ENCODE measurements at regions not wholly inside any gene's neighbourhood (a gene's known extent, or its start where the extent isn't known, plus 50 kb on each side); places are given as distances from the start of the nearest gene placed in this dataset.
"Not testable (repeated sequence)": the region's sequence is repeated elsewhere in the genome, so short reads cannot be mapped to it uniquely, and the experiment has no call there.

DNA sequence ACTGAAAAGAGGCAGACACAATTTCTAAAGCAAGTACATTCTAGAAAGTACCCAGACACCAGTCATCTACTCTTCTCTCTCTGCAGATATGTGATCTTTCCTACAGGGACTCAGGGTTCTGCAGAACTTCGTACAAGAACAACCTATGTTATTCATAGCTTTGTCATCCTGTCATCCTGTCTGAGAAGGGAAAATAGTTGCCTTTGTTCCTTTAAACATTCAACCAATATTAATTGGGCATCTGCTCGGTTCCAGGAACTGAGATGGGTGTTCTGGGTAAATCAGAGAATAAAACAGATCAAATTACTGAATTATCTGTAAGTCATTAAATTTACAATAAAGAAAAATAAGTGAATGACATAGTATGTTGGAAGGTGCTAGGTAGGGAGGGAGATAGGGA, 504.9 kb downstream of the MATN1 start:
- no peak overlapping the region for H3K9ac ChIP-seq (ENCODE audit: low read length)
- H3K9me3 ChIP-seq (ENCODE audit: low read length) = no peaks in the 10 kb centered on the region
- peak overlapping the region; percentile 29 for H3K27ac ChIP-seq (ENCODE audit: low read length)

DNA sequence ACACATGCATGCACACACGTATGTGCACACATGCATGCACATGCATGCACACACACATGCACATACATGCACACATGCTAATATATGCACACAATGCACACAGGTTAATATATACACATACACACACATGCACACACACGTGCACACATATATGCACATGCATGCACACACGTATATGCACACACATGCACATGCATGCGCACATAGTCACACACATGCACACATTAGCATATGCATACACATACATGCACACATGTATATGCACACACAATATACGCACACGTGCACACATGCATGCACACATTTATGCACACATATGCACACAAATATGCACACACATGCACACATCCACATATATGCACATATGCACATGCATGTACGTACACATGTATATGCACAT, 506.8 kb downstream of the MATN1 start:
- H3K9ac ChIP-seq (ENCODE audit: low read length) = no peak overlapping the region
- H3K4me2 ChIP-seq (ENCODE audit: low read length) = no peak overlapping the region
- no peaks in the 10 kb centered on the region for H4K20me1 ChIP-seq (ENCODE audit: insufficient read depth)
- H3K36me3 ChIP-seq (ENCODE audit: insufficient read depth, low read length) = no peaks in the 10 kb centered on the region
- H3K27ac ChIP-seq (ENCODE audit: low read length) = no peak overlapping the region
- no peak overlapping the region for H3K4me3 ChIP-seq (ENCODE audit: low read length)
- TF ChIP-seq TAF1 (IDR thresholded peaks at IDR 0.05; ENCODE audit: low read depth) (no peak), RAD21 (conservative IDR thresholded peaks at IDR 0.05) (no peak), SMC3 (conservative IDR thresholded peaks at IDR 0.05; ENCODE audit: poor library complexity) (no peak), POLR2AphosphoS5 (IDR thresholded peaks at IDR 0.05) (no peak), MXI1 (conservative IDR thresholded peaks at IDR 0.05; ENCODE audit: poor library complexity, severe bottlenecking) (no peak)
- no peak overlapping the region for H2AFZ ChIP-seq (ENCODE audit: low read depth, low read length)
- no peaks in the 10 kb centered on the region for H3K9me3 ChIP-seq (ENCODE audit: low read length)
- no peaks in the 10 kb centered on the region for H3K27me3 ChIP-seq (ENCODE audit: insufficient read depth, low read depth, low read length)
- H3K9me2 ChIP-seq (ENCODE audit: insufficient read depth, low read length) = no peaks in the 10 kb centered on the region
- H3F3A ChIP-seq (ENCODE audit: insufficient read depth, low read length, poor library complexity, severe bottlenecking) = no peaks in the 10 kb centered on the region
- no peaks in the 10 kb centered on the region for H3K79me2 ChIP-seq (replicated peaks; ENCODE audit: insufficient read depth, low read length)

More for the DNA sequence above, 504.9 kb downstream of the MATN1 start:
- H3K79me2 ChIP-seq (replicated peaks; ENCODE audit: insufficient read depth, low read length) = no peaks in the 10 kb centered on the region
- H2AFZ ChIP-seq (ENCODE audit: low read depth, low read length) = no peak overlapping the region
- H3K4me3 ChIP-seq (ENCODE audit: low read length) = no peak overlapping the region
- peak overlapping the region; percentile 28 for H3K4me2 ChIP-seq (ENCODE audit: low read length)
- no peaks in the 10 kb centered on the region for H3K36me3 ChIP-seq (ENCODE audit: insufficient read depth, low read length)
- H3K9me2 ChIP-seq (ENCODE audit: insufficient read depth, low read length) = no peaks in the 10 kb centered on the region
- TF ChIP-seq MXI1 (conservative IDR thresholded peaks at IDR 0.05; ENCODE audit: poor library complexity, severe bottlenecking) = no peak
- TF ChIP-seq EP300 (conservative IDR thresholded peaks at IDR 0.05; ENCODE audit: poor library complexity, severe bottlenecking) = peak; percentile 57
- H3K27me3 ChIP-seq (ENCODE audit: insufficient read depth, low read depth, low read length) = no peaks in the 10 kb centered on the region
- H4K20me1 ChIP-seq (ENCODE audit: insufficient read depth) = no peaks in the 10 kb centered on the region
- H3F3A ChIP-seq (ENCODE audit: insufficient read depth, low read length, poor library complexity, severe bottlenecking) = no peaks in the 10 kb centered on the region

DNA sequence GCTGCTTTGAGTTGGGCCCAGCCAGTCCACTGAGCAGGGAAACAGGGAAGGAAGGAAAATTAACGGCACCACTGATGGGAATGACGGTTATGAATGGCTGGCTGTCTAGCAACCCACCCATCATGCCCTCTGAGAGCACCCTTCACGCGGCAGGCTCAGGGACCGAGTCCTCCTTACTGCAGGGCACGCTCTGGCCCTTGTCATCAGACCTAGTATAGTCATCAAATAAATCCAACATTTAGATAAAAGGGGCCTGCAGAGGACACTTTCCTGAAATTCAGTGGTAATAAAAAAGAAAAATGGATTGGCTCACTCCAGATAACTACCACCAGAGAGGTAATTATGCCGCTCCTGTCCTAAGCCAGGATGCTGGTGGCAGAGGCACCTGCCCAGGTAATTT, 509.4 kb downstream of the MATN1 start:
- H2AFZ ChIP-seq (ENCODE audit: low read depth, low read length) = no peak overlapping the region
- no peak overlapping the region for H3K4me2 ChIP-seq (ENCODE audit: low read length)
- TF ChIP-seq, protein P1, sequence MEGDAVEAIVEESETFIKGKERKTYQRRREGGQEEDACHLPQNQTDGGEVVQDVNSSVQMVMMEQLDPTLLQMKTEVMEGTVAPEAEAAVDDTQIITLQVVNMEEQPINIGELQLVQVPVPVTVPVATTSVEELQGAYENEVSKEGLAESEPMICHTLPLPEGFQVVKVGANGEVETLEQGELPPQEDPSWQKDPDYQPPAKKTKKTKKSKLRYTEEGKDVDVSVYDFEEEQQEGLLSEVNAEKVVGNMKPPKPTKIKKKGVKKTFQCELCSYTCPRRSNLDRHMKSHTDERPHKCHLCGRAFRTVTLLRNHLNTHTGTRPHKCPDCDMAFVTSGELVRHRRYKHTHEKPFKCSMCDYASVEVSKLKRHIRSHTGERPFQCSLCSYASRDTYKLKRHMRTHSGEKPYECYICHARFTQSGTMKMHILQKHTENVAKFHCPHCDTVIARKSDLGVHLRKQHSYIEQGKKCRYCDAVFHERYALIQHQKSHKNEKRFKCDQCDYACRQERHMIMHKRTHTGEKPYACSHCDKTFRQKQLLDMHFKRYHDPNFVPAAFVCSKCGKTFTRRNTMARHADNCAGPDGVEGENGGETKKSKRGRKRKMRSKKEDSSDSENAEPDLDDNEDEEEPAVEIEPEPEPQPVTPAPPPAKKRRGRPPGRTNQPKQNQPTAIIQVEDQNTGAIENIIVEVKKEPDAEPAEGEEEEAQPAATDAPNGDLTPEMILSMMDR (IDR thresholded peaks at IDR 0.05; ENCODE audit: poor library complexity, severe bottlenecking) = no peak
- TF ChIP-seq EP300 (conservative IDR thresholded peaks at IDR 0.05; ENCODE audit: poor library complexity, severe bottlenecking) (no peak), EZH2 (IDR thresholded peaks at IDR 0.05; ENCODE audit: borderline replicate concordance, insufficient read depth, low read length, poor library complexity, severe bottlenecking) (no peak), TAF1 (IDR thresholded peaks at IDR 0.05; ENCODE audit: low read depth) (no peak)
- TF ChIP-seq, protein P2, sequence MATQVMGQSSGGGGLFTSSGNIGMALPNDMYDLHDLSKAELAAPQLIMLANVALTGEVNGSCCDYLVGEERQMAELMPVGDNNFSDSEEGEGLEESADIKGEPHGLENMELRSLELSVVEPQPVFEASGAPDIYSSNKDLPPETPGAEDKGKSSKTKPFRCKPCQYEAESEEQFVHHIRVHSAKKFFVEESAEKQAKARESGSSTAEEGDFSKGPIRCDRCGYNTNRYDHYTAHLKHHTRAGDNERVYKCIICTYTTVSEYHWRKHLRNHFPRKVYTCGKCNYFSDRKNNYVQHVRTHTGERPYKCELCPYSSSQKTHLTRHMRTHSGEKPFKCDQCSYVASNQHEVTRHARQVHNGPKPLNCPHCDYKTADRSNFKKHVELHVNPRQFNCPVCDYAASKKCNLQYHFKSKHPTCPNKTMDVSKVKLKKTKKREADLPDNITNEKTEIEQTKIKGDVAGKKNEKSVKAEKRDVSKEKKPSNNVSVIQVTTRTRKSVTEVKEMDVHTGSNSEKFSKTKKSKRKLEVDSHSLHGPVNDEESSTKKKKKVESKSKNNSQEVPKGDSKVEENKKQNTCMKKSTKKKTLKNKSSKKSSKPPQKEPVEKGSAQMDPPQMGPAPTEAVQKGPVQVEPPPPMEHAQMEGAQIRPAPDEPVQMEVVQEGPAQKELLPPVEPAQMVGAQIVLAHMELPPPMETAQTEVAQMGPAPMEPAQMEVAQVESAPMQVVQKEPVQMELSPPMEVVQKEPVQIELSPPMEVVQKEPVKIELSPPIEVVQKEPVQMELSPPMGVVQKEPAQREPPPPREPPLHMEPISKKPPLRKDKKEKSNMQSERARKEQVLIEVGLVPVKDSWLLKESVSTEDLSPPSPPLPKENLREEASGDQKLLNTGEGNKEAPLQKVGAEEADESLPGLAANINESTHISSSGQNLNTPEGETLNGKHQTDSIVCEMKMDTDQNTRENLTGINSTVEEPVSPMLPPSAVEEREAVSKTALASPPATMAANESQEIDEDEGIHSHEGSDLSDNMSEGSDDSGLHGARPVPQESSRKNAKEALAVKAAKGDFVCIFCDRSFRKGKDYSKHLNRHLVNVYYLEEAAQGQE (IDR thresholded peaks at IDR 0.05; ENCODE audit: borderline replicate concordance) = no peak
- no peaks in the 10 kb centered on the region for H3K27me3 ChIP-seq (ENCODE audit: insufficient read depth, low read depth, low read length)
- H3K36me3 ChIP-seq (ENCODE audit: insufficient read depth, low read length) = no peaks in the 10 kb centered on the region
- no peaks in the 10 kb centered on the region for H3K79me2 ChIP-seq (replicated peaks; ENCODE audit: insufficient read depth, low read length)
- H3F3A ChIP-seq (ENCODE audit: insufficient read depth, low read length, poor library complexity, severe bottlenecking) = no peaks in the 10 kb centered on the region
- no peaks in the 10 kb centered on the region for H3K9me2 ChIP-seq (ENCODE audit: insufficient read depth, low read length)
- no peaks in the 10 kb centered on the region for H4K20me1 ChIP-seq (ENCODE audit: insufficient read depth)
- no peak overlapping the region for H3K4me3 ChIP-seq (ENCODE audit: low read length)
- H3K9me3 ChIP-seq (ENCODE audit: low read length) = no peaks in the 10 kb centered on the region
- H3K9ac ChIP-seq (ENCODE audit: low read length) = no peak overlapping the region
- H3K27ac ChIP-seq (ENCODE audit: low read length) = no peak overlapping the region

DNA sequence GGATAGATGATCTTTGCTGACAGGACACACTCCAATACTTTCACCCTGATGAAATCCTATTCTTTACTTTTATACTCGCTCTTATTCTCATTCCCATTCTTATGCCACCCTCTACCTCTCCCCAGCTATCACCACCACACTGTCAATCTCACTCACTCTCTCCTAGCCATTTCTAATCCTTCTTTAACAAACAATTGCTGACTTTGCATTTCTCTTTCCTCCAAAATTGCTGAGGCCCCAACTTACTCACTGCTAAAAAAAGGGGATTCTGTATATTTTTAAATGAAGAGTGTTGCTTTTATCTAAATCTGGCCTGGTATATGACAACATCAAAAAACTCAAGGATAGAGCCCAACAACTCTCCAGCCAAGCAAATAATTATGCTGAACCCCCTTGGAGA, 515.4 kb downstream of the MATN1 start:
- not testable (repeated sequence) for H3K27ac ChIP-seq (ENCODE audit: low read length); H4K20me1 ChIP-seq (ENCODE audit: insufficient read depth); H3F3A ChIP-seq (ENCODE audit: insufficient read depth, low read length, poor library complexity, severe bottlenecking); H2AFZ ChIP-seq (ENCODE audit: low read depth, low read length); H3K4me2 ChIP-seq (ENCODE audit: low read length); H3K9me2 ChIP-seq (ENCODE audit: insufficient read depth, low read length); H3K79me2 ChIP-seq (replicated peaks; ENCODE audit: insufficient read depth, low read length); H3K9me3 ChIP-seq (ENCODE audit: low read length); H3K4me3 ChIP-seq (ENCODE audit: low read length); H3K9ac ChIP-seq (ENCODE audit: low read length); H3K36me3 ChIP-seq (ENCODE audit: insufficient read depth, low read length); H3K27me3 ChIP-seq (ENCODE audit: insufficient read depth, low read depth, low read length)

DNA sequence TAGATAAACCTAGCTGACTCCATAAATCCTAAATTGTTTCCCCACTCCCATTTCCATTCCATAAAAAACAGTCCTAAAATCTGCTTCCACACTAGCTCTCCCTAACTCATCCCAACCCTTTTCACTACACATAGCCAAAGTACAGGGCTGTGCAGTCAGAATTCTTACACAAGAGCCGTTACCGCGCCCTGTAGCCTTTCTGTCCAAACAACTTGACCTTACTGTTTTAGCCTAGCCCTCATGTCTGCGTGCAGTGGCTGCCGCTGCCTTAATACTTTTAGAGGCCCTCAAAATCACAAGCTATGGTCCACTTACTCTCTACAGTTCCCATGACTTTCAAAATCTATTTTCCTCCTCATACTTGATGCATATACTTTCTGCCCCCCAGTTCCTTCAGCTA, 516.8 kb downstream of the MATN1 start:
- not testable (repeated sequence) for H4K20me1 ChIP-seq (ENCODE audit: insufficient read depth); H3K4me3 ChIP-seq (ENCODE audit: low read length); H3K9me2 ChIP-seq (ENCODE audit: insufficient read depth, low read length); H3K27me3 ChIP-seq (ENCODE audit: insufficient read depth, low read depth, low read length); H3K79me2 ChIP-seq (replicated peaks; ENCODE audit: insufficient read depth, low read length); H3K9ac ChIP-seq (ENCODE audit: low read length); H3K9me3 ChIP-seq (ENCODE audit: low read length); H2AFZ ChIP-seq (ENCODE audit: low read depth, low read length); H3F3A ChIP-seq (ENCODE audit: insufficient read depth, low read length, poor library complexity, severe bottlenecking); H3K27ac ChIP-seq (ENCODE audit: low read length); H3K36me3 ChIP-seq (ENCODE audit: insufficient read depth, low read length); H3K4me2 ChIP-seq (ENCODE audit: low read length)

Data from neural cell (in vitro differentiated cells).